ENCODE measurements at regions not wholly inside any gene's neighbourhood (a gene's known extent, or its start where the extent isn't known, plus 50 kb on each side); places are given as distances from the start of the nearest gene placed in this dataset.

DNA sequence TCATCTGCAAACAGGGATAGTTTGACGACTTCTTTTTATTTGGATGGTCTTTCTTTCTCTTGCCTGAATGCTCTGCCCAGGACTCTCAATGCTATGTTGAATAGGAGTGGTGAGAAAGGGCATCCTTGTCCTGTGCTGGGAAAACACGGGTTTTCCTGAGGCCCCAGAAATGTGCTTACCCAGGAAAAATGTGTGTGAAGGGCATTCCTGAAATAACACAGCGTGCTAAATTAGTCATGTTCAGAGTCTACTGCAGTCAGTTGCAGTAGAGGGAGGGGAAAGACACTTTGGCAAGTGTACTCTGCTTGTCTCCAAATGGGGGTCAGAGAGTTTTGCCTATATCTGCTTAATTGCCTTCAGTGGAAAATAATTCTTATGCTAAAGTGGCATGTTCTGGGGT lies 153.9 kb downstream of the CCNG2 start:
- H3K4me3 ChIP-seq (ENCODE audit: low read length): no peak overlapping the region
- H3K27me3 ChIP-seq (ENCODE audit: control insufficient read depth, insufficient read depth, low read length, poor library complexity, severe bottlenecking): peaks cover 33% of the 10 kb centered on the region
- H3K9me3 ChIP-seq (ENCODE audit: control insufficient read depth, low read length): no peaks in the 10 kb centered on the region
- H3K4me1 ChIP-seq (ENCODE audit: control insufficient read depth, insufficient read depth, low read length): no peaks in the 10 kb centered on the region
- no peak overlapping the region for H3K27ac Mint-ChIP-seq
- H3K9ac ChIP-seq (ENCODE audit: extremely low read depth, low read length, poor library complexity, severe bottlenecking): no peak overlapping the region
- no peaks in the 10 kb centered on the region for H3K9me3 Mint-ChIP-seq
- no peaks in the 10 kb centered on the region for H3K36me3 Mint-ChIP-seq (ENCODE audit: low read depth)
- H3K4me1 Mint-ChIP-seq: no peaks in the 10 kb centered on the region
- no peaks in the 10 kb centered on the region for H3K36me3 ChIP-seq (ENCODE audit: control insufficient read depth, insufficient read depth, low read length)
- no peak overlapping the region for H3K4me3 Mint-ChIP-seq
- H3K27ac ChIP-seq (ENCODE audit: low read depth, low read length): no peak overlapping the region
- 58 to 71% methylated on average over 2 to 3 of the region's 3 CpGs for WGBS, 2 experiments (ENCODE audit: insufficient coverage in 1 of 2, insufficient read length in 1 of 2)
- DNase-seq: no peak
- TF ChIP-seq, protein P1, sequence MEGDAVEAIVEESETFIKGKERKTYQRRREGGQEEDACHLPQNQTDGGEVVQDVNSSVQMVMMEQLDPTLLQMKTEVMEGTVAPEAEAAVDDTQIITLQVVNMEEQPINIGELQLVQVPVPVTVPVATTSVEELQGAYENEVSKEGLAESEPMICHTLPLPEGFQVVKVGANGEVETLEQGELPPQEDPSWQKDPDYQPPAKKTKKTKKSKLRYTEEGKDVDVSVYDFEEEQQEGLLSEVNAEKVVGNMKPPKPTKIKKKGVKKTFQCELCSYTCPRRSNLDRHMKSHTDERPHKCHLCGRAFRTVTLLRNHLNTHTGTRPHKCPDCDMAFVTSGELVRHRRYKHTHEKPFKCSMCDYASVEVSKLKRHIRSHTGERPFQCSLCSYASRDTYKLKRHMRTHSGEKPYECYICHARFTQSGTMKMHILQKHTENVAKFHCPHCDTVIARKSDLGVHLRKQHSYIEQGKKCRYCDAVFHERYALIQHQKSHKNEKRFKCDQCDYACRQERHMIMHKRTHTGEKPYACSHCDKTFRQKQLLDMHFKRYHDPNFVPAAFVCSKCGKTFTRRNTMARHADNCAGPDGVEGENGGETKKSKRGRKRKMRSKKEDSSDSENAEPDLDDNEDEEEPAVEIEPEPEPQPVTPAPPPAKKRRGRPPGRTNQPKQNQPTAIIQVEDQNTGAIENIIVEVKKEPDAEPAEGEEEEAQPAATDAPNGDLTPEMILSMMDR (conservative IDR thresholded peaks at IDR 0.05): no peak
- peaks cover 12% of the 10 kb centered on the region for H3K27me3 Mint-ChIP-seq (ENCODE audit: insufficient read depth)

DNA sequence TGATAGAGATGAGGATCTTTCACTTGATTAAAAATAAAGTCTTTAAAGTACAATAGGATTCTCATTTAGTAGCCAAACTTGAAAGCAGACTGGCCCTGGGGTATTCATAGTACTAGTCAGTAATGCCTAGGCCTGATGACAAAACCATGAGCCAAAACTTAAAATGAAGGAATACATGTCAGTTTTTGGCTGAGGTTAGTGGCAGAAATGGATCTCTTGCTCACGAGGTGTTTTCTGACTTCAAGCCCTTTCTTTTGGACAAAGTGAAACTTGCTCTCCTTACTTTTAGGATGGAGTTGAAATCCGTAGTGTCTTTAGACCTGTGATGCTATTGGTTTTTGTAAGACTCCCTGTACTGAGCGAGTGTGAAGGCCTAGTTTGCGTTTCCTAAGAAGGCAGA lies 157.7 kb downstream of the CCNG2 start:
- no peaks in the 10 kb centered on the region for H3K36me3 Mint-ChIP-seq (ENCODE audit: low read depth)
- no peaks in the 10 kb centered on the region for H3K4me1 ChIP-seq (ENCODE audit: control insufficient read depth, insufficient read depth, low read length)
- H3K4me1 Mint-ChIP-seq: no peaks in the 10 kb centered on the region
- H3K9me3 Mint-ChIP-seq: peaks cover 22% of the 10 kb centered on the region
- no peak overlapping the region for H3K9ac ChIP-seq (ENCODE audit: extremely low read depth, low read length, poor library complexity, severe bottlenecking)
- peaks cover 33% of the 10 kb centered on the region for H3K27me3 ChIP-seq (ENCODE audit: control insufficient read depth, insufficient read depth, low read length, poor library complexity, severe bottlenecking)
- DNase-seq: no peak
- 92 to 95% methylated on average over 4 of the region's 4 CpGs for WGBS, 2 experiments (ENCODE audit: insufficient coverage in 1 of 2, insufficient read length in 1 of 2)
- no peak overlapping the region for H3K4me3 ChIP-seq (ENCODE audit: low read length)
- peaks cover 18% of the 10 kb centered on the region for H3K27me3 Mint-ChIP-seq (ENCODE audit: insufficient read depth)
- H3K27ac Mint-ChIP-seq: no peak overlapping the region
- no peak overlapping the region for H3K27ac ChIP-seq (ENCODE audit: low read depth, low read length)
- H3K4me3 Mint-ChIP-seq: no peak overlapping the region
- TF ChIP-seq, protein P1 (conservative IDR thresholded peaks at IDR 0.05): no peak
- H3K36me3 ChIP-seq (ENCODE audit: control insufficient read depth, insufficient read depth, low read length): no peaks in the 10 kb centered on the region
- peaks cover 11% of the 10 kb centered on the region for H3K9me3 ChIP-seq (ENCODE audit: control insufficient read depth, low read length)

DNA sequence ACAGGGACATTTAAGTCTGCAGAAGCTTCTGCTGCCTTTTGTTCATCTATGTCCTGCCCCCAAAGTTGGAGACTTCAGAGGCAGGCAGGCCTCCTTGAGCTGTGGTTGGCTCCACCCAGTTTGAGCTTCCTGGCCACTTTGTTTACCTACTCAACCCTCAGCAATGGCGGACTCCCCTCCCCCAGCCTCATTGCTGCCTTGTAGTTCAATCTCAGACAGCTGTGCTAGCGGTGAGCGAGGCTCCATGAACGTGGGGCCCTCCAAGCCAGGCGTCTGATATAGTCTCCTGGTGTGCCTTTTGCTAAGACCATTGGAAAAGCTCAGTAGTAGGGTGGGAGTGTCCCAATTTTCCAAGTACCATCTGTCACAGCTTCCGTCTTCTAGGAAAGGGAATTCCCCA lies 170.1 kb downstream of the CCNG2 start:
- Mint-ChIP-seq H3K4me1 (no peaks in the 10 kb centered on the region), H3K4me3 (no peak overlapping the region), H3K36me3 (ENCODE audit: low read depth) (no peaks in the 10 kb centered on the region), H3K27me3 (ENCODE audit: insufficient read depth) (peaks cover 21% of the 10 kb centered on the region), H3K27ac (no peak overlapping the region), H3K9me3 (peaks cover 25% of the 10 kb centered on the region)
- H3K36me3 ChIP-seq (ENCODE audit: control insufficient read depth, insufficient read depth, low read length): no peaks in the 10 kb centered on the region
- 90% methylated on average over 6 of the region's 6 CpGs; no CpG with 5 or more reads in 1 of the 2 experiments for WGBS, 2 experiments (ENCODE audit: insufficient coverage in 1 of 2, insufficient read length in 1 of 2)
- no peak overlapping the region for H3K9ac ChIP-seq (ENCODE audit: extremely low read depth, low read length, poor library complexity, severe bottlenecking)
- peaks cover 9% of the 10 kb centered on the region for H3K9me3 ChIP-seq (ENCODE audit: control insufficient read depth, low read length)
- no peak overlapping the region for H3K4me3 ChIP-seq (ENCODE audit: low read length)
- no peaks in the 10 kb centered on the region for H3K4me1 ChIP-seq (ENCODE audit: control insufficient read depth, insufficient read depth, low read length)
- TF ChIP-seq, protein P1 (conservative IDR thresholded peaks at IDR 0.05): no peak
- H3K27me3 ChIP-seq (ENCODE audit: control insufficient read depth, insufficient read depth, low read length, poor library complexity, severe bottlenecking): no peaks in the 10 kb centered on the region
- no peak overlapping the region for H3K27ac ChIP-seq (ENCODE audit: low read depth, low read length)
- no peak for DNase-seq

Measured in endodermal cell (in vitro differentiated cells).